ENCODE measurements at regions not wholly inside any gene's neighbourhood (a gene's known extent, or its start where the extent isn't known, plus 50 kb on each side); places are given as distances from the start of the nearest gene placed in this dataset.
A peak's percentile ranks its signal among the peaks of the same experiment; 100 is the strongest.

DNA sequence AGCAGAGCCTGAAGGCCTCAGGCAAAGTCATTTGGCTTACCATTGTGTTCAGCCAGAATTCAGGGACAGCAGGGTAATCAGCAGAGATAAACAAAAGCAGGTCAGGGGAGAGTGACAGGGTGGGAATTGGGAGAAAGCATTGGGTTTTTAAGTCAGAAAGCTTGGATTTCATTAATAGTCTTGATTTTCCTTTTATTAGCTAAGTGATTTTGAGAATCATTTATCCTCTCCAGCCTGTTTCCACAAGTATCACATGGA lies 410.1 kb downstream of the HNRNPD start:
- Histone ChIP-seq H3K27ac (ENCODE audit: low read depth, low read length) (no peak overlapping the region), H3K56ac (ENCODE audit: low read length) (no peak overlapping the region), H3K79me1 (ENCODE audit: low read length) (no peaks in the 10 kb centered on the region), H3K4ac (ENCODE audit: low read depth, low read length) (no peak overlapping the region), H3K27me3 (ENCODE audit: insufficient read depth, low read length, poor library complexity) (no peaks in the 10 kb centered on the region), H3K9ac (ENCODE audit: low read length) (no peak overlapping the region), H4K8ac (ENCODE audit: low read depth, low read length) (no peak overlapping the region), H3K18ac (ENCODE audit: low read length) (no peak overlapping the region), H3K4me3 (ENCODE audit: low read length) (no peak overlapping the region), H3K23ac (ENCODE audit: low read length) (no peak overlapping the region), H3K79me2 (ENCODE audit: control insufficient read depth, insufficient read depth, low read length) (no peaks in the 10 kb centered on the region), H2BK5ac (ENCODE audit: low read length) (no peak overlapping the region), H3K36me3 (ENCODE audit: control insufficient read depth, insufficient read depth, low read length) (no peaks in the 10 kb centered on the region), H2AK5ac (ENCODE audit: low read length) (no peak overlapping the region), H2BK120ac (ENCODE audit: low read depth, low read length) (no peak overlapping the region), H3K4me1 (ENCODE audit: control insufficient read depth, low read depth, low read length) (no peaks in the 10 kb centered on the region), H3K4me2 (ENCODE audit: low read length) (no peak overlapping the region), H4K5ac (ENCODE audit: low read length) (no peak overlapping the region), H2BK15ac (replicated peaks; ENCODE audit: low read depth) (no peak overlapping the region)
- DNase-seq = peak; percentile 80

DNA sequence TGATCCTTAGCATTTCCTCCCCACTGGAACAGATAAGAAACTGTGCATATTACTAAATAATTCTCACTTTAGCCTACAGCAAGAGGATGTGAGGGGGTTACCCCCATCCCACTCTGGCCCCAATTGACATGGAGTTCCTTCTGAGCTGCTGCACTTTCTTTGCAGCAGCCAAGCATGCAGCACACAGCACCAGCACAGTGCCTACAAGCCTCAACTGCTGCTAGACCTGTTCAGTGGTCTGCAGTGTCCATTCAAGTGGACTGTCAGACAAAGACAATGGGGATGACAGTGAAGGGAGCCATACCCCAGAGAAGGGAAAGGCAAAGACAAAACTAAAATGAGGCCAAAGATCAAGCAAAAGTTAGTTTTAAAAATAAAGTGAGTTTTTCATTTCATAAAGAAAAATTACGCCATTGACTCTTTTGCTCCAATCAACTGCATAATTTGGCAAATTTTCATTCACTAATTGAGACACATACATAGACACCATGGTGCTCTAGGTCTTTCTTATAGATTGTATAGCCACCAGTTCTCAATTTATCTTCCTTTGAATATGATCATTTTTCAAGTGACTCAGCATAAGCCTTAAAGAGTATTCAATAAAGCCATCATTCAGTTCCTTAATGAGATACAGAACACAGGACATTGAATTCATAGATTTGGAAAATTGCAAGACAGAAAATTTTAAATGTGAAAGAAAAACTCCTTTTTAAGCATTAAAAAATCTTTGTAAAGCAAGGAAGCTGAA lies 410.6 kb downstream of the HNRNPD start:
- no peak for DNase-seq
- no peak overlapping the region for H3K23ac ChIP-seq (ENCODE audit: low read length)
- no peak overlapping the region for H2AK5ac ChIP-seq (ENCODE audit: low read length)
- H2BK120ac ChIP-seq (ENCODE audit: low read depth, low read length) = no peak overlapping the region
- peak overlapping the region; percentile 39 for H3K18ac ChIP-seq (ENCODE audit: low read length)
- H3K9ac ChIP-seq (ENCODE audit: low read length) = no peak overlapping the region
- no peaks in the 10 kb centered on the region for H3K36me3 ChIP-seq (ENCODE audit: control insufficient read depth, insufficient read depth, low read length)
- no peaks in the 10 kb centered on the region for H3K4me1 ChIP-seq (ENCODE audit: control insufficient read depth, low read depth, low read length)
- H3K27ac ChIP-seq (ENCODE audit: low read depth, low read length) = no peak overlapping the region
- no peak overlapping the region for H4K5ac ChIP-seq (ENCODE audit: low read length)
- no peak overlapping the region for H4K8ac ChIP-seq (ENCODE audit: low read depth, low read length)
- peak overlapping the region; percentile 71 for H3K56ac ChIP-seq (ENCODE audit: low read length)
- H3K27me3 ChIP-seq (ENCODE audit: insufficient read depth, low read length, poor library complexity) = no peaks in the 10 kb centered on the region
- H3K4me2 ChIP-seq (ENCODE audit: low read length) = no peak overlapping the region
- H3K79me2 ChIP-seq (ENCODE audit: control insufficient read depth, insufficient read depth, low read length) = no peaks in the 10 kb centered on the region
- H3K79me1 ChIP-seq (ENCODE audit: low read length) = no peaks in the 10 kb centered on the region
- no peak overlapping the region for H2BK5ac ChIP-seq (ENCODE audit: low read length)
- no peak overlapping the region for H3K4ac ChIP-seq (ENCODE audit: low read depth, low read length)
- H3K4me3 ChIP-seq (ENCODE audit: low read length) = no peak overlapping the region
- whole genome bisulfite sequencing (ENCODE audit: extremely low coverage, insufficient coverage, low lambda C conversion rate) = no CpG with 5 or more reads among the region's 1 CpG
- H2BK15ac ChIP-seq (replicated peaks; ENCODE audit: low read depth) = no peak overlapping the region

DNA sequence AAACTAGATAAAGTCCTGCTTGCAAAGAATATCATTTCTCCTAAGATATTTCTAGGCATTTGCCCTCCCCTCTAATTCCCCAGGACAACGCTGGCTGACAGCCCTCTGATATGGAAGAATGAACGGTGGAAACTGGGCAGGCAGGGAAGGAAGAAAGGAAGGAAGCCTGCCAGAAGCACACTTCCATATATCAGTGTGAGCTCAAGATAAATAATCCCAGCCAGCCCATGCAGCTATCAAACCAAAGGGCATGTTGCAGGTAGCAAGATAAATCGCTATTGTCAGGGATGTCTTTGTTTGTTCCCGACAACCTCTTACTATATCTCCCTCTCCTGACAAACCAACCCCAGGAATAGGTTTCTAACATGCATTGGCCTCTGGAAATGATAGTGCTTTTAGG lies 412.8 kb downstream of the HNRNPD start:
- Histone ChIP-seq H2BK120ac (ENCODE audit: low read depth, low read length) (no peak overlapping the region), H2BK15ac (replicated peaks; ENCODE audit: low read depth) (no peak overlapping the region), H3K4me1 (ENCODE audit: control insufficient read depth, low read depth, low read length) (no peaks in the 10 kb centered on the region), H2BK5ac (ENCODE audit: low read length) (no peak overlapping the region), H3K79me1 (ENCODE audit: low read length) (no peaks in the 10 kb centered on the region), H2AK5ac (ENCODE audit: low read length) (no peak overlapping the region), H3K23ac (ENCODE audit: low read length) (no peak overlapping the region), H4K8ac (ENCODE audit: low read depth, low read length) (no peak overlapping the region), H3K56ac (ENCODE audit: low read length) (no peak overlapping the region), H3K27me3 (ENCODE audit: insufficient read depth, low read length, poor library complexity) (no peaks in the 10 kb centered on the region), H3K79me2 (ENCODE audit: control insufficient read depth, insufficient read depth, low read length) (no peaks in the 10 kb centered on the region), H4K5ac (ENCODE audit: low read length) (no peak overlapping the region), H3K36me3 (ENCODE audit: control insufficient read depth, insufficient read depth, low read length) (no peaks in the 10 kb centered on the region), H3K4me2 (ENCODE audit: low read length) (no peak overlapping the region), H3K4ac (ENCODE audit: low read depth, low read length) (no peak overlapping the region), H3K27ac (ENCODE audit: low read depth, low read length) (no peak overlapping the region), H3K18ac (ENCODE audit: low read length) (no peak overlapping the region), H3K4me3 (ENCODE audit: low read length) (no peak overlapping the region), H3K9ac (ENCODE audit: low read length) (no peak overlapping the region)
- WGBS (ENCODE audit: extremely low coverage, insufficient coverage, low lambda C conversion rate) = no CpG with 5 or more reads among the region's 4 CpGs
- peak; percentile 54 for DNase-seq

GRCh38 chr4:81954271-81954670 lies 419.5 kb downstream of the HNRNPD start:
- peak; percentile 61 for DNase-seq

GRCh38 chr4:81951891-81952455 lies 421.8 kb downstream of the HNRNPD start:
- H3K79me1 ChIP-seq (ENCODE audit: low read length) = no peaks in the 10 kb centered on the region
- H3K79me2 ChIP-seq (ENCODE audit: control insufficient read depth, insufficient read depth, low read length) = no peaks in the 10 kb centered on the region
- no peak overlapping the region for H2AK5ac ChIP-seq (ENCODE audit: low read length)
- H3K27ac ChIP-seq (ENCODE audit: low read depth, low read length) = no peak overlapping the region
- no peak overlapping the region for H3K4me3 ChIP-seq (ENCODE audit: low read length)
- H3K18ac ChIP-seq (ENCODE audit: low read length) = no peak overlapping the region
- H3K4me1 ChIP-seq (ENCODE audit: control insufficient read depth, low read depth, low read length) = peaks cover under 1% of the 10 kb centered on the region
- no peak overlapping the region for H2BK120ac ChIP-seq (ENCODE audit: low read depth, low read length)
- H3K23ac ChIP-seq (ENCODE audit: low read length) = no peak overlapping the region
- H3K56ac ChIP-seq (ENCODE audit: low read length) = no peak overlapping the region
- no peak overlapping the region for H4K5ac ChIP-seq (ENCODE audit: low read length)
- H2BK5ac ChIP-seq (ENCODE audit: low read length) = no peak overlapping the region
- H4K8ac ChIP-seq (ENCODE audit: low read depth, low read length) = no peak overlapping the region
- H3K27me3 ChIP-seq (ENCODE audit: insufficient read depth, low read length, poor library complexity) = no peaks in the 10 kb centered on the region
- no CpG with 5 or more reads among the region's 3 CpGs for WGBS (ENCODE audit: extremely low coverage, insufficient coverage, low lambda C conversion rate)
- H3K36me3 ChIP-seq (ENCODE audit: control insufficient read depth, insufficient read depth, low read length) = no peaks in the 10 kb centered on the region
- no peak overlapping the region for H3K9ac ChIP-seq (ENCODE audit: low read length)
- no peak overlapping the region for H2BK15ac ChIP-seq (replicated peaks; ENCODE audit: low read depth)
- H3K4me2 ChIP-seq (ENCODE audit: low read length) = no peak overlapping the region
- DNase-seq = no peak
- no peak overlapping the region for H3K4ac ChIP-seq (ENCODE audit: low read depth, low read length)

More at GRCh38 chr4:81954271-81954670, 419.5 kb downstream of the HNRNPD start:
- H3K36me3 ChIP-seq (ENCODE audit: control insufficient read depth, insufficient read depth, low read length) = no peaks in the 10 kb centered on the region
- no peak overlapping the region for H2BK15ac ChIP-seq (replicated peaks; ENCODE audit: low read depth)
- no peak overlapping the region for H3K56ac ChIP-seq (ENCODE audit: low read length)
- H3K4me2 ChIP-seq (ENCODE audit: low read length) = no peak overlapping the region
- H3K4me1 ChIP-seq (ENCODE audit: control insufficient read depth, low read depth, low read length) = no peaks in the 10 kb centered on the region
- no peak overlapping the region for H4K8ac ChIP-seq (ENCODE audit: low read depth, low read length)
- no peak overlapping the region for H3K9ac ChIP-seq (ENCODE audit: low read length)
- H4K5ac ChIP-seq (ENCODE audit: low read length) = no peak overlapping the region
- no peak overlapping the region for H3K18ac ChIP-seq (ENCODE audit: low read length)
- no peaks in the 10 kb centered on the region for H3K79me2 ChIP-seq (ENCODE audit: control insufficient read depth, insufficient read depth, low read length)
- H2BK5ac ChIP-seq (ENCODE audit: low read length) = no peak overlapping the region
- H2BK120ac ChIP-seq (ENCODE audit: low read depth, low read length) = no peak overlapping the region
- WGBS (ENCODE audit: extremely low coverage, insufficient coverage, low lambda C conversion rate) = no CpG with 5 or more reads among the region's 3 CpGs
- no peak overlapping the region for H3K27ac ChIP-seq (ENCODE audit: low read depth, low read length)
- H3K27me3 ChIP-seq (ENCODE audit: insufficient read depth, low read length, poor library complexity) = no peaks in the 10 kb centered on the region
- no peak overlapping the region for H3K4me3 ChIP-seq (ENCODE audit: low read length)
- no peak overlapping the region for H3K4ac ChIP-seq (ENCODE audit: low read depth, low read length)
- H3K79me1 ChIP-seq (ENCODE audit: low read length) = no peaks in the 10 kb centered on the region
- H3K23ac ChIP-seq (ENCODE audit: low read length) = no peak overlapping the region
- H2AK5ac ChIP-seq (ENCODE audit: low read length) = no peak overlapping the region

DNA sequence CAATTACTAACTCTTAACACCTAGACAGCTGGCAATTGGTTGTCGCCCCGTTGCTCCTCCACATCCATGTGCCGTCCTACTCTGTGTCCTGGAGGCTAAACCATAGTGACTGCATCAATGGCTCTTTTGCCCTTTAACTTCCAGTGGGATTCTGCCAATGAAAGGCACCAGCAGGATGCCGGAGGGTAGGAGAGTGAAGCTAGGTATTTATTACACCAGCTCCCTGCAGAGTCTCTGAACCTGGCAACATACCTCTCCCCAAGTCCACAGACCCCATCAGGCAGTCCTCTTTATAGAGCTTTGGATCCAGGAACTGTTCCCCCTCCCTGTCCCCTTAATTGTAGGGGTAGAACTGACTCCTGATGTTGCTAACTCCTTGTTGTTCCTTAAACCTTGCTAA lies 426.8 kb downstream of the HNRNPD start:
- no peak overlapping the region for H3K27ac ChIP-seq (ENCODE audit: low read depth, low read length)
- H3K27me3 ChIP-seq (ENCODE audit: insufficient read depth, low read length, poor library complexity) = no peaks in the 10 kb centered on the region
- H3K9ac ChIP-seq (ENCODE audit: low read length) = no peak overlapping the region
- no CpG with 5 or more reads among the region's 4 CpGs for WGBS (ENCODE audit: extremely low coverage, insufficient coverage, low lambda C conversion rate)
- DNase-seq = peak; percentile 58
- H3K23ac ChIP-seq (ENCODE audit: low read length) = no peak overlapping the region
- H3K56ac ChIP-seq (ENCODE audit: low read length) = no peak overlapping the region
- H3K4ac ChIP-seq (ENCODE audit: low read depth, low read length) = no peak overlapping the region
- no peak overlapping the region for H2BK15ac ChIP-seq (replicated peaks; ENCODE audit: low read depth)
- no peaks in the 10 kb centered on the region for H3K79me2 ChIP-seq (ENCODE audit: control insufficient read depth, insufficient read depth, low read length)
- peaks cover 2% of the 10 kb centered on the region for H3K4me1 ChIP-seq (ENCODE audit: control insufficient read depth, low read depth, low read length)
- H4K8ac ChIP-seq (ENCODE audit: low read depth, low read length) = no peak overlapping the region
- no peak overlapping the region for H3K18ac ChIP-seq (ENCODE audit: low read length)
- no peak overlapping the region for H2BK120ac ChIP-seq (ENCODE audit: low read depth, low read length)
- no peak overlapping the region for H2AK5ac ChIP-seq (ENCODE audit: low read length)
- H3K4me3 ChIP-seq (ENCODE audit: low read length) = no peak overlapping the region
- H3K36me3 ChIP-seq (ENCODE audit: control insufficient read depth, insufficient read depth, low read length) = no peaks in the 10 kb centered on the region
- no peak overlapping the region for H3K4me2 ChIP-seq (ENCODE audit: low read length)
- H2BK5ac ChIP-seq (ENCODE audit: low read length) = no peak overlapping the region
- H4K5ac ChIP-seq (ENCODE audit: low read length) = no peak overlapping the region
- no peaks in the 10 kb centered on the region for H3K79me1 ChIP-seq (ENCODE audit: low read length)

All from mesendoderm (in vitro differentiated cells).